NT2/D1 (cell line): ENCODE measurements at regions not wholly inside any gene's neighbourhood (a gene's known extent, or its start where the extent isn't known, plus 50 kb on each side); places are given as distances from the start of the nearest gene placed in this dataset.

Experiments used
- SUZ12 ChIP-seq: IDR thresholded peaks from 2 replicates; pipeline ENCODE4 v1.6.1; 2011; ENCODE audit not compliant: insufficient read length, insufficient read depth; ENCODE audit errors: extremely low read depth
- YY1 ChIP-seq: IDR thresholded peaks from 2 replicates; pipeline ENCODE4 v1.6.1; 2011; ENCODE audit not compliant: insufficient read length, insufficient read depth

DNA sequence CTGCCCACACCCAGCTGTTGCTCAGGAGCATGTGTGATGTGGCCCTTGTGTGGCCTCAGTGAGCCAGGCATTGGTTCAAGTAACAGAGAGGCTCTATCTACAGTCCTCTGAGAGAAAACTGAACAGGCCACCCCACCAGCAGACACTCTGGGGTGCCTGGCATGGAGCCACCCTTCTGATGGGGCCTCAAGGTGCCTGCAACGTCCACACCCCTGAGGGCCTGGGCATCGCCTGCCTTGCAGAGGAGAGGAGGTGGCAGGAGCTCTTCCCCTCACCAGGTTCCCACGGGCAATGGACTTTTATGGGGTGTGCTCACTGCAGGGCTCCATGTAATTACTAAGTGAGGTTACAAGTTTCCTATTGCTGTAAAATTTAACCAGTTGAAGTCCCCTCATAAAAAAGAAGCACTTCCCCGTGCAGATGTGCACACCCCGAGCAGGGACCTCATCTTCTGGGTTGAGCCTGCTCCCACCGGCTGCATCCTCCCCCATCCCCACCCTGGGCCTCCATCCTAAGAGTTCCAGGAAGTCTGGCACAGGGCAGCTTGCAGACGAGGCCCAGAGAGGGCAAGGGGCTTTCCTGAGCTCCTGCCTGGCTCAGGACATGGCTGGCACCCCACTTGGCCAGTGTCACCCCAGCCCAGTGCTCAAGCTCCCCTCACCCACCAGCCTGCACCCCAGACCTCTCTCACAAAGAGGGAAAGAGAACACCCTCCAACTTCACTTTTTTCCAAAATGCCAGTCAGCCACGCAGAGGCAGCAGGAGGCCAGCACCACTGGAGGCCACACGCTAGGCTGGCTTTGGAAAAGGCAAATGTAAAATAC is 270.4 kb upstream of the RTL1 start:
- TF ChIP-seq SUZ12 (no peak), YY1 (no peak)
